Chondrocyte (in vitro differentiated cells): ENCODE measurements at regions not wholly inside any gene's neighbourhood (a gene's known extent, or its start where the extent isn't known, plus 50 kb on each side); places are given as distances from the start of the nearest gene placed in this dataset.

Experiments used
- DNase-seq: peaks from one replicate; pipeline ENCODE4 v3.0.0; 2021; ENCODE audit warnings: mixed read lengths, low spot score
- H3K27ac Mint-ChIP-seq: one replicate; pipeline ENCODE4 v1.8.0; 2021; ENCODE audit warnings: mild to moderate bottlenecking, moderate library complexity, mixed read lengths; ENCODE audit not compliant: unreplicated experiment
- H3K27me3 Mint-ChIP-seq: 2 replicates; pipeline ENCODE4 v1.8.0; 2021; ENCODE audit warnings: low read depth, mixed read lengths
- H3K36me3 Mint-ChIP-seq: 2 replicates; pipeline ENCODE4 v1.8.0; 2021; ENCODE audit warnings: low read depth, mixed read lengths
- H3K4me1 Mint-ChIP-seq: 2 replicates; pipeline ENCODE4 v1.8.0; 2021; ENCODE audit warnings: low read depth, mild to moderate bottlenecking, mixed read lengths
- H3K4me3 Mint-ChIP-seq: one replicate; pipeline ENCODE4 v1.8.0; 2021; ENCODE audit warnings: mild to moderate bottlenecking, moderate library complexity, mixed read lengths; ENCODE audit not compliant: unreplicated experiment
- H3K9me3 Mint-ChIP-seq: 2 replicates; pipeline ENCODE4 v1.8.0; 2021; ENCODE audit warnings: low read depth, mixed read lengths
- TF ChIP-seq, protein P1 (sequence below): fragments of 200-600 bp; sonication (generic); IDR thresholded peaks from 2 replicates; pipeline ENCODE4 v1.5.0; 2021; ENCODE audit warnings: antibody characterized with exemption, mild to moderate bottlenecking, moderate library complexity

DNA sequence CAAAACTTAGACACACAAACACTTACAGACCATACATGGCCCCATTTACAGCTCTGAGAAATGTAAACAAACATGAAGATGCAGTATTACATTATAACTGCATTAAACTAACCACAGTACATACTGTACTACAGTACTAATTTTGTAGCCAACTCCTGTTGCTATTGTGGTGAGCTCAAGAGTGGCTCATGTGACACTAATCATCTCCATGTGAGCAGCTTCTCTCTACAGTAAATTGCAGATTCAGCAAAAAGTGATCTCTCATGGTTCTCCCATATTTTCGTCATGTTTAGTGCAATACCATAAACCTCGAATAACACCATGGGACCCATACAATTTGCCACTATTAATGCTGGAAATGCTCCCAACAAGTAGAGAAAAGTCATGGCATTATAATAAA, 860.4 kb downstream of the EPHA7 start:
- TF ChIP-seq, protein P1, sequence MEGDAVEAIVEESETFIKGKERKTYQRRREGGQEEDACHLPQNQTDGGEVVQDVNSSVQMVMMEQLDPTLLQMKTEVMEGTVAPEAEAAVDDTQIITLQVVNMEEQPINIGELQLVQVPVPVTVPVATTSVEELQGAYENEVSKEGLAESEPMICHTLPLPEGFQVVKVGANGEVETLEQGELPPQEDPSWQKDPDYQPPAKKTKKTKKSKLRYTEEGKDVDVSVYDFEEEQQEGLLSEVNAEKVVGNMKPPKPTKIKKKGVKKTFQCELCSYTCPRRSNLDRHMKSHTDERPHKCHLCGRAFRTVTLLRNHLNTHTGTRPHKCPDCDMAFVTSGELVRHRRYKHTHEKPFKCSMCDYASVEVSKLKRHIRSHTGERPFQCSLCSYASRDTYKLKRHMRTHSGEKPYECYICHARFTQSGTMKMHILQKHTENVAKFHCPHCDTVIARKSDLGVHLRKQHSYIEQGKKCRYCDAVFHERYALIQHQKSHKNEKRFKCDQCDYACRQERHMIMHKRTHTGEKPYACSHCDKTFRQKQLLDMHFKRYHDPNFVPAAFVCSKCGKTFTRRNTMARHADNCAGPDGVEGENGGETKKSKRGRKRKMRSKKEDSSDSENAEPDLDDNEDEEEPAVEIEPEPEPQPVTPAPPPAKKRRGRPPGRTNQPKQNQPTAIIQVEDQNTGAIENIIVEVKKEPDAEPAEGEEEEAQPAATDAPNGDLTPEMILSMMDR, result no peak
- Mint-ChIP-seq H3K27me3 (no peaks in the 10 kb centered on the region), H3K9me3 (peaks cover 4% of the 10 kb centered on the region), H3K36me3 (no peaks in the 10 kb centered on the region), H3K27ac (no peak overlapping the region), H3K4me3 (no peak overlapping the region), H3K4me1 (no peaks in the 10 kb centered on the region)
- DNase-seq, result no peak

DNA sequence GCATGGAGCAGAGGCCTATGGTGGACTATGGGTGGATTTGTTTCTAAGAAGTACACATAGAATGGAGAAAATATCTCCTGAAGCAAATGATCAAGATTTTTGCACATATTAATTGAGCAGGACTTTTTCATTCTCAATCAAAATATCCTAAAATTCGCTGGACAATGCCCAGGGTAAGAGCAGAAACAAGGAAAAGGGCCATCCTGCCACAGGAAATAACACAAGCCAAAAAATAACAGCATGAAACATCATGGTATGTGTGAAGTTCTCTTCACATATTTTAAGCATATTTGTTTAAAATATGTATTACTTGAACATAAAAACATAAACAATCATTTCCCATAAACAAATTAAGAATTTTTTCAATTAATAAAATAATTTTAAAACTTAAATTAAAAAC, 868.9 kb downstream of the EPHA7 start:
- TF ChIP-seq, protein P1, result no peak
- no peak overlapping the region for H3K27ac Mint-ChIP-seq
- no peaks in the 10 kb centered on the region for H3K27me3 Mint-ChIP-seq
- no peaks in the 10 kb centered on the region for H3K36me3 Mint-ChIP-seq
- peaks cover 5% of the 10 kb centered on the region for H3K9me3 Mint-ChIP-seq
- H3K4me3 Mint-ChIP-seq, result no peak overlapping the region
- no peak for DNase-seq
- peaks cover 13% of the 10 kb centered on the region for H3K4me1 Mint-ChIP-seq

DNA sequence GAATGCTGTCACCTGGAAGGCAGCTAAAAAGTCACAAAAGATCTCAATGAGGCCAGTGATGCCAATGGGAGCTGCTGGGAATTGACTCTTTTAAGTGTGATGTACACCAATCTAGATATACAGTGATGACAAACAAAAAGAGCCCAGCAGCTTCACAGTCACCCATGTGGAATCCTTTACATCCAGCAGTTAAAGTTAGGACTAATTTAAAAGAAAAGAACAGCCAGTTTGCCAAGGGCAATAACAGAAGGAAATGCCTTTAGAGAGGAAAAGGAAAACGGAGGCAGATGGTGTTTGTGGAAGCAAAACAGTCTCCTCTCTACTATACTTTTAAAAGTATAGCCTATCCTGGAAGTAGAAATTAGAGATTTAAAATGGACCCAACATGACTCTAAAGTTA, 873.5 kb downstream of the EPHA7 start:
- Mint-ChIP-seq H3K27ac (no peak overlapping the region), H3K27me3 (no peaks in the 10 kb centered on the region), H3K36me3 (no peaks in the 10 kb centered on the region), H3K4me3 (no peak overlapping the region), H3K4me1 (peaks cover 22% of the 10 kb centered on the region), H3K9me3 (peaks cover 5% of the 10 kb centered on the region)
- no peak for DNase-seq
- TF ChIP-seq, protein P1, result no peak

DNA sequence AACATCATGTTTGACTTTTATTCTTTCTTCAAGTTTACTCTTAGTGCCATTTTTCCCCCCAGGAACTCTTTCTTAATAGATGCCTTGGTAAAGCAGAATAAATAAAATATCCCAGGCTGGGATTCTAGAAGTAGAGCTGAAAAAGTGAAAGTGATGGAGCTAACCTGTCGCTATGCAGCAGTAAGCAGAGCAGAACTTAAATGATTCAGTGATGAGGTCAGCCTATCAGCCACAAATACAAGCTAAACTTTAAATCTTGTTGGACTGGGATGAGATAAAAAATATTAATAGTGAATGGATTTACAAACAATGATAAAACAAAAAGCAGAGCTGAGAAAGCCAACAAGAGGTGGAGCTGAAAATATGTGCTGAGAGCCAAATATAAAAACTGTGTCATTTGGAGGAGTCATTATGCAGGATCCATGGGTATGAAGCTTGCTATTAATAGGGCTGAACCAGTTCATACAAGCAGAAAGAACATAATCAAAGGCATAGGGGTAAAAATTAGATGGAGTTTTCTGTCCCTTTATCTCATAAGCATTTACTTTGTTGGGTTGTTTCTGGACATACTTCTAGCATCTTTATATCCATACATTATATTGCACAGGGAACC, 877.8 kb downstream of the EPHA7 start:
- Mint-ChIP-seq H3K27me3 (no peaks in the 10 kb centered on the region), H3K27ac (no peak overlapping the region), H3K4me1 (peaks cover 19% of the 10 kb centered on the region), H3K36me3 (no peaks in the 10 kb centered on the region), H3K9me3 (no peaks in the 10 kb centered on the region), H3K4me3 (no peak overlapping the region)
- no peak for DNase-seq
- TF ChIP-seq, protein P1, result no peak

DNA sequence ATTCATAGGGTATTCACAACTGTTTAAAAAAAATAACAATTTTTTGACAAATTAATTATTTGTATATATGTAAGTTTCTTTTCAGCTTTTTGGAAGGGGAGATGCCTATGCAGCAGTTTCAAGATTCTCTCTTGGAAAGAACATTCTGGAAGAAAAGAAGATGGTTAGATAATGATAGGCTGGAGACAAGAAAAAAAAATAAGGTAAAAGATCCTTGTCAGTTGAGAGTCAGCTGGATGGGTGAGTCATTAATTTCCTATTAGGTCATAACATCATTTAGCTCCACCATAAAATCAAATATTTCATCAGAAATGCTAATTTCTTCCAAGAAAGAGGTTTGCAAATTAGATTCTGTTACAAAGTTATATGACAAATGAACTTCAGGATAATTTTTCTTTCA, 880.4 kb downstream of the EPHA7 start:
- Mint-ChIP-seq H3K36me3 (no peaks in the 10 kb centered on the region), H3K4me3 (no peak overlapping the region), H3K27ac (no peak overlapping the region), H3K4me1 (peaks cover 8% of the 10 kb centered on the region), H3K9me3 (no peaks in the 10 kb centered on the region), H3K27me3 (no peaks in the 10 kb centered on the region)
- TF ChIP-seq, protein P1, result no peak
- no peak for DNase-seq
